Osteocyte (in vitro differentiated cells): ENCODE measurements at regions not wholly inside any gene's neighbourhood (a gene's known extent, or its start where the extent isn't known, plus 50 kb on each side); places are given as distances from the start of the nearest gene placed in this dataset.
A peak's percentile ranks its signal among the peaks of the same experiment; 100 is the strongest.

Experiments used
- DNase-seq: peaks from one replicate; pipeline ENCODE4 v3.0.0; 2021; ENCODE audit warnings: mixed read lengths; ENCODE audit not compliant: unreplicated experiment; ENCODE audit errors: extremely low spot score
- H3K27ac Mint-ChIP-seq: one replicate; pipeline ENCODE4 v1.8.0; 2021; ENCODE audit warnings: mild to moderate bottlenecking, mixed read lengths; ENCODE audit not compliant: unreplicated experiment
- H3K27me3 Mint-ChIP-seq: one replicate; pipeline ENCODE4 v1.8.0; 2021; ENCODE audit warnings: mixed read lengths; ENCODE audit not compliant: unreplicated experiment
- H3K36me3 Mint-ChIP-seq: one replicate; pipeline ENCODE4 v1.8.0; 2021; ENCODE audit warnings: mixed read lengths; ENCODE audit not compliant: unreplicated experiment
- H3K4me1 Mint-ChIP-seq: one replicate; pipeline ENCODE4 v1.8.0; 2021; ENCODE audit warnings: mixed read lengths; ENCODE audit not compliant: unreplicated experiment
- H3K4me3 Mint-ChIP-seq: one replicate; pipeline ENCODE4 v1.8.0; 2021; ENCODE audit warnings: mild to moderate bottlenecking, moderate library complexity, mixed read lengths; ENCODE audit not compliant: unreplicated experiment
- H3K9me3 Mint-ChIP-seq: one replicate; pipeline ENCODE4 v1.8.0; 2021; ENCODE audit warnings: mixed read lengths; ENCODE audit not compliant: unreplicated experiment
- CTCF ChIP-seq: fragments of 200-600 bp; sonication (generic); IDR thresholded peaks from 2 replicates; pipeline ENCODE4 v1.5.0; 2021; ENCODE audit warnings: antibody characterized with exemption, mild to moderate bottlenecking, moderate library complexity

- Mint-ChIP-seq H3K4me1 (no peaks in the 10 kb centered on the region), H3K27me3 (no peaks in the 10 kb centered on the region), H3K36me3 (no peaks in the 10 kb centered on the region), H3K27ac (no peak overlapping the region), H3K4me3 (no peak overlapping the region), H3K9me3 (peaks cover 54% of the 10 kb centered on the region)
- no peak for DNase-seq
- no peak for TF ChIP-seq CTCF
Measured at GRCh38 chr5:26231316-26231715, 807.1 kb downstream of the CDH9 start.

- Mint-ChIP-seq H3K27me3 (no peaks in the 10 kb centered on the region), H3K36me3 (no peaks in the 10 kb centered on the region), H3K4me1 (no peaks in the 10 kb centered on the region), H3K27ac (no peak overlapping the region), H3K9me3 (peaks cover 67% of the 10 kb centered on the region), H3K4me3 (no peak overlapping the region)
- peak; percentile 75 for DNase-seq
- TF ChIP-seq CTCF: no peak
Measured at GRCh38 chr5:26229848-26230247, 808.5 kb downstream of the CDH9 start.

- Mint-ChIP-seq H3K4me3 (no peak overlapping the region), H3K36me3 (no peaks in the 10 kb centered on the region), H3K27ac (no peak overlapping the region), H3K9me3 (peaks cover 73% of the 10 kb centered on the region), H3K27me3 (no peaks in the 10 kb centered on the region), H3K4me1 (no peaks in the 10 kb centered on the region)
- no peak for TF ChIP-seq CTCF
- DNase-seq: no peak
Measured at GRCh38 chr5:26227245-26227644, 811.1 kb downstream of the CDH9 start.

- H3K9me3 Mint-ChIP-seq: peaks cover 28% of the 10 kb centered on the region
- H3K4me1 Mint-ChIP-seq: no peaks in the 10 kb centered on the region
- TF ChIP-seq CTCF: no peak
- H3K27ac Mint-ChIP-seq: no peak overlapping the region
- no peaks in the 10 kb centered on the region for H3K36me3 Mint-ChIP-seq
- no peak overlapping the region for H3K4me3 Mint-ChIP-seq
- no peak for DNase-seq
- H3K27me3 Mint-ChIP-seq: no peaks in the 10 kb centered on the region
Measured at GRCh38 chr5:26205121-26205520, 833.3 kb downstream of the CDH9 start.

- no peak for DNase-seq
- Mint-ChIP-seq H3K27me3 (no peaks in the 10 kb centered on the region), H3K4me1 (no peaks in the 10 kb centered on the region), H3K4me3 (no peak overlapping the region), H3K27ac (no peak overlapping the region), H3K36me3 (no peaks in the 10 kb centered on the region), H3K9me3 (peaks cover 12% of the 10 kb centered on the region)
- no peak for TF ChIP-seq CTCF
Measured at GRCh38 chr5:26193626-26194025, 844.8 kb downstream of the CDH9 start.
